Calu3 (cell line): ENCODE measurements at regions not wholly inside any gene's neighbourhood (a gene's known extent, or its start where the extent isn't known, plus 50 kb on each side); places are given as distances from the start of the nearest gene placed in this dataset.

Experiments used
- BruUV-seq: library from RNA; stranded (reverse); fragments of 400-500 nt; replicated peaks from 2 replicates; lab custom pipeline; 2021; lab: Mats Ljungman, UMichigan
- CTCF ChIA-PET: fragments of 300-600 bp; sonication (Branson Sonifier 250); formaldehyde crosslinking; loops from one replicate; lab custom pipeline; 2022; ENCODE audit warnings: antibody characterized with exemption; lab: Charles Lee
- DNase-seq: peaks from one replicate; pipeline ENCODE4 v3.0.0; 2022
- H3K27ac Mint-ChIP-seq: one replicate; pipeline ENCODE4 v1.8.0; 2022; ENCODE audit warnings: mixed read lengths; ENCODE audit not compliant: unreplicated experiment
- H3K27me3 Mint-ChIP-seq: one replicate; pipeline ENCODE4 v1.8.0; 2022; ENCODE audit warnings: mixed read lengths; ENCODE audit not compliant: unreplicated experiment
- H3K36me3 Mint-ChIP-seq: one replicate; pipeline ENCODE4 v1.8.0; 2022; ENCODE audit warnings: mild to moderate bottlenecking, moderate library complexity, mixed read lengths; ENCODE audit not compliant: insufficient read depth, unreplicated experiment
- H3K4me1 Mint-ChIP-seq: one replicate; pipeline ENCODE4 v1.8.0; 2022; ENCODE audit warnings: mild to moderate bottlenecking, low read depth, mixed read lengths; ENCODE audit not compliant: unreplicated experiment
- H3K4me3 Mint-ChIP-seq: one replicate; pipeline ENCODE4 v1.8.0; 2022; ENCODE audit warnings: mild to moderate bottlenecking, low read depth, moderate library complexity, mixed read lengths; ENCODE audit not compliant: unreplicated experiment
- H3K9me3 Mint-ChIP-seq: one replicate; pipeline ENCODE4 v1.8.0; 2022; ENCODE audit warnings: low read depth, mixed read lengths; ENCODE audit not compliant: unreplicated experiment
- intact Hi-C: fragments of 100-400 bp; cut with micrococcal nuclease; formaldehyde crosslinking; loops from one replicate; pipeline ENCODE4 v1.10.0; 2022; ENCODE audit not compliant: unreplicated experiment
- TF ChIP-seq, protein P1 (sequence below): fragments of 200-600 bp; IDR thresholded peaks from one replicate; pipeline ENCODE4 v1.8.0; 2022; ENCODE audit warnings: antibody characterized with exemption; ENCODE audit not compliant: unreplicated experiment

DNA sequence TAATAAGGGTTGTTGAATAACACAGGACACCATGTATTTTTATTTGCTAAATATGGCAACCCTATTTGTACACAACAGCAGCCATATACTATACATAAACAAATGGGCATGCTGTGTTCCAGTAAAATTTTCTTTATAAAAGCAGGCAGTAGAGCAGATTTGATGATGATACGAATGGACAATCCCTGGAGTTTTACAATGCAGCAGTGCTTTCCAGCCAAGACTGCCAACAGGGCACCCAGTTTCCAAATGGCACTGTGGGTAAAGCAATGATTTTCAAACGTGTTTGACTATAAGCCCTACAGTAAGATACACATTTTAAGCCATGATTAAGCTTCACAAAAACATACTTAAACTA lies 282.7 kb downstream of the NUAK1 start:
- DNase-seq: no peak
- H3K4me3 Mint-ChIP-seq: no peak overlapping the region
- no peaks in the 10 kb centered on the region for H3K4me1 Mint-ChIP-seq
- no peak overlapping the region for H3K27ac Mint-ChIP-seq
- CTCF ChIA-PET: no interaction called here
- peaks cover 6% of the 10 kb centered on the region for H3K9me3 Mint-ChIP-seq
- no TSS peak for BruUV-seq
- no peaks in the 10 kb centered on the region for H3K36me3 Mint-ChIP-seq
- H3K27me3 Mint-ChIP-seq: peaks cover 31% of the 10 kb centered on the region
- TF ChIP-seq, protein P1, sequence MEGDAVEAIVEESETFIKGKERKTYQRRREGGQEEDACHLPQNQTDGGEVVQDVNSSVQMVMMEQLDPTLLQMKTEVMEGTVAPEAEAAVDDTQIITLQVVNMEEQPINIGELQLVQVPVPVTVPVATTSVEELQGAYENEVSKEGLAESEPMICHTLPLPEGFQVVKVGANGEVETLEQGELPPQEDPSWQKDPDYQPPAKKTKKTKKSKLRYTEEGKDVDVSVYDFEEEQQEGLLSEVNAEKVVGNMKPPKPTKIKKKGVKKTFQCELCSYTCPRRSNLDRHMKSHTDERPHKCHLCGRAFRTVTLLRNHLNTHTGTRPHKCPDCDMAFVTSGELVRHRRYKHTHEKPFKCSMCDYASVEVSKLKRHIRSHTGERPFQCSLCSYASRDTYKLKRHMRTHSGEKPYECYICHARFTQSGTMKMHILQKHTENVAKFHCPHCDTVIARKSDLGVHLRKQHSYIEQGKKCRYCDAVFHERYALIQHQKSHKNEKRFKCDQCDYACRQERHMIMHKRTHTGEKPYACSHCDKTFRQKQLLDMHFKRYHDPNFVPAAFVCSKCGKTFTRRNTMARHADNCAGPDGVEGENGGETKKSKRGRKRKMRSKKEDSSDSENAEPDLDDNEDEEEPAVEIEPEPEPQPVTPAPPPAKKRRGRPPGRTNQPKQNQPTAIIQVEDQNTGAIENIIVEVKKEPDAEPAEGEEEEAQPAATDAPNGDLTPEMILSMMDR: no peak
- intact Hi-C loops: no loop called here

DNA sequence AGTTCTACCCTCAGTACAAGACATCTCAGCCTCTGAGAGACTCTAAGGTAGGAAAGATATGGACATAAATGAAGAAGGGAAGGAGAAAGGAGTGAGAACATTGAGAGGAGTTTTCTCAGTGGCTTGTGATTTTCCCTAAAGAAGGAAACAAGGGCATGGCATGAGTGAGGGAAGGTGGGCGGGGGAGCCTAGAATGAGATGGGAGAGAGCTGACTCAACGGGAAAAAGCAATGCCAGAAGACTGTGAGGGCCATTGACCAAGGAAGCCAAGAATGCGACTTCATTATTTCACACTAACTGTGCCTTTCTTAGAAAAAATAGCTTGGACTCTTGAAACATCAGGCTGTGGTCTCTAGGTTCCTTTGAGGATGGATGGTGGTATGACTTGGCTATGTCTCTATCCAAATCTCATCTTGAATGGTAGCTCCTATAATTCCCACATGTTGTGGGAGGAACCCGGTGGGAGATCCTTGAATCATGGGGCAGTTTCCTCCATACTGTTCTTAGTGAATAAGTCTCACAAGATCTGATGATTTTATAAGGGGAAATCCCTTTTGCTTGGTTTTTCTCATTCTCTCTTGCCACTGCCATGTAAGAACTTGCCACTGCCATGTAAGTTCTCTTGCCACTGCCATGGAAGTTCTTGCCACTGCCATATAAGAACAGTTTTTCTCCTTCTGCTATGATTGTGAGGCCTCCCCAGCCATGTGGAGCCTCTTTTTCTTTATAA lies 279.6 kb downstream of the NUAK1 start:
- Mint-ChIP-seq H3K27ac (no peak overlapping the region), H3K4me1 (no peaks in the 10 kb centered on the region), H3K27me3 (peaks cover 44% of the 10 kb centered on the region), H3K4me3 (no peak overlapping the region), H3K9me3 (peaks cover 6% of the 10 kb centered on the region), H3K36me3 (no peaks in the 10 kb centered on the region)
- TF ChIP-seq, protein P1: no peak
- no TSS peak for BruUV-seq
- no peak for DNase-seq
- intact Hi-C loops: no loop called here
- CTCF ChIA-PET: no interaction called here

DNA sequence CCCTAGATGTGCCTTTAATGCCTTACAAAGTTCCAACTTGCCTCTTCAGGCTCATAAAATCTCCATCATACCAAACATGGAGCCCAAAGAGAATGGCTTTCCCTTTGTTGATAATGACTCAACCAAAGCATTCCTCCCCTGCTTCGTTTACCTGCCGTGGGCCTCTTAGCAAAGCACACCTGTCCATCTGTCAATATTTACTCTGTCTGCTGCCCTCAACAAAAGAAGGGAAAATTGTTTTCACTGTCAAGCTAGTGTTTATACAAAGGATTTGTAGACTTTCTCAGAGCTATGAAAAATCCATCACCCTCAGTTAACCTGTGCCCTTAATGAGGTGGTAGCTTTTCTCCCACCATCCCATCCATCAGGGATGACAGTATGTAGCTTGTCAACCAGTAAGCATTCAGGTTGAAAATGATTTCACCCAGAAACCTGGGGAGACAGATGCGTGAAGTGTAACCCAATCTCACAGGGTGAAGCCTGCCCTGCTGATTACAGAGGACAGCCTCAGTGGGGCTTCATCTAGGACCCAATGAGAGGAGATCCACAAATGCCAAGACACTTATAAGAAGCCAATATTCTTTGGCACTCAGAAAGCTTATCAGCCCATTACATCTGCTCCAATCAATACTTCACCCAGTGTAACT lies 278.1 kb downstream of the NUAK1 start:
- Mint-ChIP-seq H3K4me1 (no peaks in the 10 kb centered on the region), H3K27ac (no peak overlapping the region), H3K36me3 (no peaks in the 10 kb centered on the region), H3K9me3 (peaks cover 6% of the 10 kb centered on the region), H3K4me3 (no peak overlapping the region), H3K27me3 (peaks cover 48% of the 10 kb centered on the region)
- CTCF ChIA-PET: no interaction called here
- peak; percentile 21 for DNase-seq
- intact Hi-C loops: no loop called here
- TF ChIP-seq, protein P1: no peak
- BruUV-seq: no TSS peak

DNA sequence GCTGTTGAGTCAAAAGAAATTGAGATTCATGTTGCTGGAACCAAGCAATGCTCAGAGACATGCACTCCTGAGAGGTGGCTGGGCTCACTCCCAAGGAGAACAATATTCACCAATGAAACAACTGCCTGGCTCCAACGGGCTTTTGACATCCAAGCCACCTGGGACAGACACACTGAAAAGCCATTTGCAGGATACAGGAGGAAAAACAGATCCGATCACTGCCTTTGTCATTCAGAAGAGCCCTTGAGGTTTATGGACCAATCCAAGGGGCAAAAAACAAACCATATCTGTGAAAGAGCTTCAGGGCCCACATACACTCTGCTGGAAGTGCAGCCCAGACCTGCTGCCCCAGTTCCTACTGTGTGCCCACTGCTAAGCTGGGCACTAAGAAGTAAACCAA lies 277.5 kb downstream of the NUAK1 start:
- peaks cover 6% of the 10 kb centered on the region for H3K9me3 Mint-ChIP-seq
- H3K4me1 Mint-ChIP-seq: no peaks in the 10 kb centered on the region
- H3K4me3 Mint-ChIP-seq: no peak overlapping the region
- H3K27me3 Mint-ChIP-seq: peaks cover 48% of the 10 kb centered on the region
- TF ChIP-seq, protein P1: no peak
- BruUV-seq: no TSS peak
- DNase-seq: no peak
- intact Hi-C loops: no loop called here
- no peaks in the 10 kb centered on the region for H3K36me3 Mint-ChIP-seq
- H3K27ac Mint-ChIP-seq: no peak overlapping the region
- CTCF ChIA-PET: no interaction called here
